GM12872 (cell line): ENCODE measurements at regions not wholly inside any gene's neighbourhood (a gene's known extent, or its start where the extent isn't known, plus 50 kb on each side); places are given as distances from the start of the nearest gene placed in this dataset.

Experiments used
- CTCF ChIP-seq: IDR thresholded peaks from 3 replicates; pipeline ENCODE4 v1.5.1; 2011; ENCODE audit warnings: low read depth, mild to moderate bottlenecking, low read length, moderate library complexity; ENCODE audit not compliant: insufficient read depth

- no peak for TF ChIP-seq CTCF
Measured at GRCh38 chr12:131537267-131537958, 173.5 kb upstream of the SFSWAP start.

- TF ChIP-seq CTCF, result no peak
Measured at GRCh38 chr12:131539381-131539780, 171.5 kb upstream of the SFSWAP start.

GRCh38 chr12:131540138-131540623 is 170.7 kb upstream of the SFSWAP start:
- TF ChIP-seq CTCF, result no peak

GRCh38 chr12:131542351-131542750 is 168.5 kb upstream of the SFSWAP start:
- no peak for TF ChIP-seq CTCF

- TF ChIP-seq CTCF, result no peak
Measured at GRCh38 chr12:131543040-131543439, 167.8 kb upstream of the SFSWAP start.

- TF ChIP-seq CTCF, result no peak
Measured at GRCh38 chr12:131547555-131547954, 163.3 kb upstream of the SFSWAP start.

GRCh38 chr12:131550121-131550520 is 160.8 kb upstream of the SFSWAP start:
- no peak for TF ChIP-seq CTCF
